ENCODE measurements at regions not wholly inside any gene's neighbourhood (a gene's known extent, or its start where the extent isn't known, plus 50 kb on each side); places are given as distances from the start of the nearest gene placed in this dataset.

- no peak for DNase-seq (ENCODE audit: low read depth in 2 of 2)
Measured at GRCh38 chr15:39530480-39531342, 50.2 kb upstream of the THBS1 start.

Data from stimulated activated CD8-positive, alpha-beta memory T cell treated with anti-CD3 and anti-CD28 coated beads, Interleukin-7, amount 100 ng/mL, for 4 hours (primary cell).